HFFc6 (cell line): ENCODE measurements at regions not wholly inside any gene's neighbourhood (a gene's known extent, or its start where the extent isn't known, plus 50 kb on each side); places are given as distances from the start of the nearest gene placed in this dataset.

ENCODE experiments used
- DNase-seq: peaks from one replicate; pipeline ENCODE4 v3.0.0-alpha.2; 2018
- H3K27ac Mint-ChIP-seq: 2 replicates; pipeline ENCODE4 v1.8.0; 2020; ENCODE audit warnings: mild to moderate bottlenecking, mixed read lengths
- H3K27me3 Mint-ChIP-seq: 2 replicates; pipeline ENCODE4 v1.8.0; 2021; ENCODE audit warnings: mild to moderate bottlenecking, moderate library complexity, mixed read lengths; ENCODE audit not compliant: insufficient read depth
- H3K36me3 Mint-ChIP-seq: 2 replicates; pipeline ENCODE4 v1.8.0; 2021; ENCODE audit warnings: low read depth, mixed read lengths
- H3K4me1 Mint-ChIP-seq: 2 replicates; pipeline ENCODE4 v1.8.0; 2020; ENCODE audit warnings: low read depth, mixed read lengths
- H3K4me3 Mint-ChIP-seq: 2 replicates; pipeline ENCODE4 v1.8.0; 2020; ENCODE audit warnings: mild to moderate bottlenecking, moderate library complexity, mixed read lengths
- H3K9me3 Mint-ChIP-seq: 2 replicates; pipeline ENCODE4 v1.8.0; 2020; ENCODE audit warnings: mild to moderate bottlenecking, mixed read lengths
- TF ChIP-seq, protein P1 (sequence below): fragments of 200-600 bp; sonication (generic); IDR thresholded peaks from 2 replicates; pipeline ENCODE4 v1.5.0; 2021; ENCODE audit warnings: antibody characterized with exemption, mild to moderate bottlenecking

DNA sequence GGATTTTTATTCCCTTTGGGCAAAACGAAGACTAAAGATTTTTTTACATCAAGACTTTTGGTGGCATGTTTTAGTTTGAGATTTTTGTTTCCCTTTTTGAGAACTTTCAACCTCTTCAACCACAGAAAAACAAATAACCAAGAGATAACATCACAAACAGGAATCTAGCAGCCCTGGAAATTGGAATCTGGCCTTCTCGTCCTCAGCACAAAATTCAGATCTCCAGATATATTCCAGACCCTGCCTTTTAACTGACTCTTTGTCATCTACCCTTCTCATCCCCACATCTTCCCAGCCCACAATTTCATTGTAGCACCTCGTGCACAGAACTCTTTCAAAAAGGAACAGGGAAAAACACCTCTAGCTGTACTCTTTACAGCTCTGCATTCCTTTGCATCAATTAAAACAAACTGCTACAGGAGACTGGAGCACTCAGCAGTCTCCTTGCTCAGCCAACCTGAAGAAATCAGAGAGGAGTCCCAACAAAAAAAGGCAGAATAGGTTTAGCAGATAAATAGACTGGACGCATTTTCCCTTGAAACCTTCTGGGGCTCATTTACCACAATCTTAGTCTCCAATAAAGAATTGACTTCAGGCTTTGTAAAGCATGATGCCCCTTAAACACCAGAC, 251.0 kb downstream of the TTLL7 start:
- no peak overlapping the region for H3K27ac Mint-ChIP-seq

DNA sequence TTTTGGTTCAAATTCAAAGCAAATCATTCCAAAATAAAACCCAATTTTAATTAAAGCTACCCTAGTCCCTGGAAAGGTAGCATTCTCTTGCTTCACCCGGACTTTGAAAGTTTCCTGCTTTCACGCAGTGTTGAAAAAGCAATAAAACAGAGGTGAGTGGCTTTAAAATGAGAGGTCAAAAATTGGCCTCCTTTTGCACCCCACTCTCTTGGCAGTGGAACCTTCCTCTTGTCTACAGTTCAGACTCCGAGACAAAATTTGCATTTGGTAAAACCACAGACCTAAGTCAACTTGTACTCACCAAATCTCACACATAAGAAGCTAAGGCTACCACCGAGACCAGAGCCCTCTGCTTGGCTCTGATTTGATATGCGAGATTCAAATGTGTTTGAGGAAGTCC, 252.7 kb downstream of the TTLL7 start:
- Mint-ChIP-seq H3K9me3 (peaks cover 3% of the 10 kb centered on the region; the same call in 1 of the 2 replicates), H3K4me3 (no peak overlapping the region), H3K27ac (no peak overlapping the region), H3K27me3 (peaks cover 5% of the 10 kb centered on the region), H3K36me3 (no peaks in the 10 kb centered on the region), H3K4me1 (no peaks in the 10 kb centered on the region)
- TF ChIP-seq, protein P1, sequence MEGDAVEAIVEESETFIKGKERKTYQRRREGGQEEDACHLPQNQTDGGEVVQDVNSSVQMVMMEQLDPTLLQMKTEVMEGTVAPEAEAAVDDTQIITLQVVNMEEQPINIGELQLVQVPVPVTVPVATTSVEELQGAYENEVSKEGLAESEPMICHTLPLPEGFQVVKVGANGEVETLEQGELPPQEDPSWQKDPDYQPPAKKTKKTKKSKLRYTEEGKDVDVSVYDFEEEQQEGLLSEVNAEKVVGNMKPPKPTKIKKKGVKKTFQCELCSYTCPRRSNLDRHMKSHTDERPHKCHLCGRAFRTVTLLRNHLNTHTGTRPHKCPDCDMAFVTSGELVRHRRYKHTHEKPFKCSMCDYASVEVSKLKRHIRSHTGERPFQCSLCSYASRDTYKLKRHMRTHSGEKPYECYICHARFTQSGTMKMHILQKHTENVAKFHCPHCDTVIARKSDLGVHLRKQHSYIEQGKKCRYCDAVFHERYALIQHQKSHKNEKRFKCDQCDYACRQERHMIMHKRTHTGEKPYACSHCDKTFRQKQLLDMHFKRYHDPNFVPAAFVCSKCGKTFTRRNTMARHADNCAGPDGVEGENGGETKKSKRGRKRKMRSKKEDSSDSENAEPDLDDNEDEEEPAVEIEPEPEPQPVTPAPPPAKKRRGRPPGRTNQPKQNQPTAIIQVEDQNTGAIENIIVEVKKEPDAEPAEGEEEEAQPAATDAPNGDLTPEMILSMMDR: no peak
- DNase-seq: no peak

More for the DNA sequence above, 251.0 kb downstream of the TTLL7 start:
- no peak for DNase-seq
- Mint-ChIP-seq H3K4me3 (no peak overlapping the region), H3K4me1 (no peaks in the 10 kb centered on the region), H3K36me3 (no peaks in the 10 kb centered on the region), H3K9me3 (peaks cover 3% of the 10 kb centered on the region; the same call in 1 of the 2 replicates), H3K27me3 (peaks cover 5% of the 10 kb centered on the region)
- TF ChIP-seq, protein P1: no peak

DNA sequence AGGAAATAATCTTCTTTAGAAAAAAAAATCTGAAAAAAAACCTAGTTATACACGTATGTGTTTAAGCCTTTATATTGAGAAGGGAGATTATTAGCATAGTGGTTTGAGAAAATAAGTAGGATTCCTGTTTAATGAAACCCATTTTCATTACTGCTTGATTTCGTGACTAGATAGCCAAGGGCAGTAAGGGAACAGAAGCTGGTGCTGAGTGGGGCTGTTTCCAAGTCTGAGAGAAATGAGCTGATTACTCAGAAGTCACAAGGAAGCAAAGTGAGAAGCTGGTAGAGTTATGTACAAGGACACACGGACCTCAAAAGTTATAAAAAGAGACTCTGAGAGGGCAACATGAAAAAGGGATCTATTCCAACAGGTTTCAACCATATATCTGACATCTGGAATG, 256.5 kb downstream of the TTLL7 start:
- TF ChIP-seq, protein P1: no peak
- DNase-seq: no peak
- Mint-ChIP-seq H3K4me1 (no peaks in the 10 kb centered on the region), H3K4me3 (no peak overlapping the region), H3K9me3 (peaks cover 3% of the 10 kb centered on the region; the same call in 1 of the 2 replicates), H3K27ac (no peak overlapping the region), H3K27me3 (peaks cover 2% of the 10 kb centered on the region; the same call in 1 of the 2 replicates), H3K36me3 (no peaks in the 10 kb centered on the region)

DNA sequence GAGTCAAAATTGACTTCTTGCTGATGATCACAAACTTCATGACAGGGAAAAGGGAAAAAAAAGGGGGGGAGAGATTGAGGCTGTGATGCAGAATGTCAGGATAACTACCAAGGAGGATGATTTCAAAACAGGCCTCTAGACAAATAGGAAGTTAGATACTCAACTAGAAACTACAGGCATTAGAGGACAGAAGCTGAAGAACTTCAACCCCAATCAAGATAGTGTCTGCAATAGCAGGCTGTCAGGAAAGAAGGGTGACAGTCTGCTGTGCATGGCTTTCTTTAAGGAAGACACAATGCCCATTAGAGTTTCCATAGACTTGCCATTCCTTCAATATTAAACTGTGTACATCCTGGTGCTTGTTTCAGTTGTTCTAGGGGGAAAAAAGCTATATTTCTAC, 257.2 kb downstream of the TTLL7 start:
- Mint-ChIP-seq H3K4me3 (no peak overlapping the region), H3K4me1 (no peaks in the 10 kb centered on the region), H3K27me3 (peaks cover 1% of the 10 kb centered on the region; the same call in 1 of the 2 replicates), H3K27ac (no peak overlapping the region), H3K9me3 (peaks cover 7% of the 10 kb centered on the region; the same call in 1 of the 2 replicates), H3K36me3 (no peaks in the 10 kb centered on the region)
- DNase-seq: no peak
- TF ChIP-seq, protein P1: no peak

DNA sequence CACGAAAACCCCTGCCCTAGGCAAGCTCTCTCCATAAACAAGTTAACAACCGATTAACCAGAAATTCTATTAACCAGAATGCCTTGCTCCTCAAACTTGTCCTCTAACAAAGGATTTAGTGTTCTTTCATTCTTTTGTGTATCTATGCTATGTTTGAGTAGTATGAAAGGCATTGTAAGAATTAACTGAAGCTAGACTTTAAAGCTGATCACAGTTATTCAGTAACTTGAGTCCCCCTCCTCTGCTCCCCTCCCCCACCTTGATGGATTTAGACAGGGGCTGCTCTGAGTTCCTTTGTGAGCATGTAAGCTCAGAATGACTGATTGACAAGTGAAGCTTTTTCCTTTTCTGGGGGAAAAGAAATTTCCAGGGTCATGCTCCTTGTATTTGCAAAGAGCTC, 257.6 kb downstream of the TTLL7 start:
- DNase-seq: no peak
- TF ChIP-seq, protein P1: no peak
- Mint-ChIP-seq H3K27ac (no peak overlapping the region), H3K4me1 (no peaks in the 10 kb centered on the region), H3K27me3 (no peaks in the 10 kb centered on the region; the same call in 1 of the 2 replicates), H3K9me3 (peaks cover 7% of the 10 kb centered on the region; the same call in 1 of the 2 replicates), H3K36me3 (no peaks in the 10 kb centered on the region), H3K4me3 (no peak overlapping the region)
